Neural progenitor cell (in vitro differentiated cells): ENCODE measurements at regions not wholly inside any gene's neighbourhood (a gene's known extent, or its start where the extent isn't known, plus 50 kb on each side); places are given as distances from the start of the nearest gene placed in this dataset.

Experiments used
- EZH2 ChIP-seq: fragments of 200-600 bp; sonication (generic); IDR thresholded peaks from 2 replicates; pipeline ENCODE4 v1.6.1; 2017; ENCODE audit warnings: antibody characterized with exemption, mild to moderate bottlenecking, moderate library complexity
- EZH2phosphoT487 ChIP-seq: fragments of 200-600 bp; sonication (generic); IDR thresholded peaks from 2 replicates; pipeline ENCODE4 v1.6.1; 2017; ENCODE audit warnings: antibody characterized with exemption
- TF ChIP-seq, protein P1 (sequence below): fragments of 200-600 bp; sonication (generic); IDR thresholded peaks from 2 replicates; pipeline ENCODE4 v1.5.1; 2017; ENCODE audit warnings: antibody characterized with exemption, mild to moderate bottlenecking

DNA sequence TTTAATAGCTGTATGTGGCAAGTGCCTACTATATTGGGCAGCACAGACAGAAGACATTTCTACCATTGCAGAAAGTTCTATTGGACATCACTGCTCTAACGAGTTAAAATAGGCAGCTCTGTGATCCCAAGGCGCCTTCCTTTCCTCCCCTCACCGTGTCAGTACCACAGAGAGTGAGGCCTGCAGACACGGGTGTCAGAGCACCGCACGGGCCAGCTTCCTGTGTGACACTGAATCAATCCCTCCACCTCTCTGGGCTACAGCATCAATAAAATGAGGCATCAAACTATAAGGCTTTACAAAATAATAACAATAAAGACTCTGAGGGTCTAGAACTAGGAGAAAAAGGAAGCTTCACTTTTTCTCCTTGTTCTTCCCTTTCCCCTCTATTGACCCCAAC, 246.7 kb downstream of the FOXD2 start:
- no peak for TF ChIP-seq EZH2
- TF ChIP-seq, protein P1, sequence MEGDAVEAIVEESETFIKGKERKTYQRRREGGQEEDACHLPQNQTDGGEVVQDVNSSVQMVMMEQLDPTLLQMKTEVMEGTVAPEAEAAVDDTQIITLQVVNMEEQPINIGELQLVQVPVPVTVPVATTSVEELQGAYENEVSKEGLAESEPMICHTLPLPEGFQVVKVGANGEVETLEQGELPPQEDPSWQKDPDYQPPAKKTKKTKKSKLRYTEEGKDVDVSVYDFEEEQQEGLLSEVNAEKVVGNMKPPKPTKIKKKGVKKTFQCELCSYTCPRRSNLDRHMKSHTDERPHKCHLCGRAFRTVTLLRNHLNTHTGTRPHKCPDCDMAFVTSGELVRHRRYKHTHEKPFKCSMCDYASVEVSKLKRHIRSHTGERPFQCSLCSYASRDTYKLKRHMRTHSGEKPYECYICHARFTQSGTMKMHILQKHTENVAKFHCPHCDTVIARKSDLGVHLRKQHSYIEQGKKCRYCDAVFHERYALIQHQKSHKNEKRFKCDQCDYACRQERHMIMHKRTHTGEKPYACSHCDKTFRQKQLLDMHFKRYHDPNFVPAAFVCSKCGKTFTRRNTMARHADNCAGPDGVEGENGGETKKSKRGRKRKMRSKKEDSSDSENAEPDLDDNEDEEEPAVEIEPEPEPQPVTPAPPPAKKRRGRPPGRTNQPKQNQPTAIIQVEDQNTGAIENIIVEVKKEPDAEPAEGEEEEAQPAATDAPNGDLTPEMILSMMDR = no peak
- TF ChIP-seq EZH2phosphoT487 = no peak
